DND-41 (cell line): ENCODE measurements at regions not wholly inside any gene's neighbourhood (a gene's known extent, or its start where the extent isn't known, plus 50 kb on each side); places are given as distances from the start of the nearest gene placed in this dataset.

Experiments used
- CTCF ChIP-seq: IDR thresholded peaks from 2 replicates; pipeline ENCODE4 v1.5.1; 2012; ENCODE audit warnings: borderline replicate concordance, low read length, moderate library complexity, mild to moderate bottlenecking; ENCODE audit not compliant: poor library complexity, severe bottlenecking; ENCODE audit errors: extremely low read depth
- EZH2 ChIP-seq: IDR thresholded peaks from 3 replicates; pipeline ENCODE4 v1.6.1; 2012; ENCODE audit warnings: borderline replicate concordance, low read depth, mild to moderate bottlenecking, moderate library complexity, low read length, inconsistent platforms; ENCODE audit not compliant: severe bottlenecking

GRCh38 chr6:6402591-6402990 is 82.1 kb upstream of the F13A1 start:
- TF ChIP-seq CTCF (no peak), EZH2 (no peak)
